ENCODE measurements at regions not wholly inside any gene's neighbourhood (a gene's known extent, or its start where the extent isn't known, plus 50 kb on each side); places are given as distances from the start of the nearest gene placed in this dataset.

DNA sequence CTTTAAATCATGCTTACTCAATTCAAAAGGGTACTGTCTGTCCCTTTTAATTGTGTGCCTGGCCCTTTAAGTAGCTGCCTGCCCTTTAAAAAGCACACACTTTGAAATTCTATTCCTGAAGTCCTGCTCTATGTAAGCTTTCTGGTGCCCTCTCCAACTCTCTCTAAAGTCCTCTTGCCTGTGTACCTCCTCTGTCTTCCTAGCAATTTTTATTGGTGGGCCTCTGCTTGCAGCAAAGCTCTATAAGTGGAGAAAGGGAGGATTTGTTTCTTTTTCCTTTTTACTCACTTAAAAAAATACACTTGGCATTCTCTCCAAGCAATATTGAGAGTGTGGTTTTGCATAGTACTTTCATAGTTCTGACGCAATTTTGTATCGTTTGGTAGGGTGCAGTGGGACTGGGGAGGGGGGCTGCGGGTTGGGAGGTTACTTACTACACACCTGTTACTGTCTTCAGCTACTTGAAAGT lies 135.4 kb downstream of the LMO4 start:
- Histone ChIP-seq H3K4me1 (ENCODE audit: control insufficient read depth in 5 of 5, insufficient read depth in 5 of 5, low read length in 5 of 5) (peaks cover 0 to 5% (median 0%) of the 10 kb centered on the region in 5 donors), H3K27me3 (ENCODE audit: control insufficient read depth in 5 of 5, insufficient read depth in 4 of 5, low read length in 5 of 5) (no peaks in the 10 kb centered on the region), H3K9me3 (ENCODE audit: control insufficient read depth in 5 of 5, low read length in 5 of 5) (peaks cover 0 to 1% (median 0%) of the 10 kb centered on the region in 5 donors), H3K27ac (ENCODE audit: low read depth, low read length) (no peak overlapping the region), H3K4me3 (ENCODE audit: low read depth in 1 of 5, low read length in 5 of 5) (no peak overlapping the region), H3K9ac (ENCODE audit: low read length in 5 of 5) (no peak overlapping the region), H3K36me3 (ENCODE audit: control insufficient read depth in 5 of 5, insufficient read depth in 5 of 5, low read length in 5 of 5) (no peaks in the 10 kb centered on the region)

DNA sequence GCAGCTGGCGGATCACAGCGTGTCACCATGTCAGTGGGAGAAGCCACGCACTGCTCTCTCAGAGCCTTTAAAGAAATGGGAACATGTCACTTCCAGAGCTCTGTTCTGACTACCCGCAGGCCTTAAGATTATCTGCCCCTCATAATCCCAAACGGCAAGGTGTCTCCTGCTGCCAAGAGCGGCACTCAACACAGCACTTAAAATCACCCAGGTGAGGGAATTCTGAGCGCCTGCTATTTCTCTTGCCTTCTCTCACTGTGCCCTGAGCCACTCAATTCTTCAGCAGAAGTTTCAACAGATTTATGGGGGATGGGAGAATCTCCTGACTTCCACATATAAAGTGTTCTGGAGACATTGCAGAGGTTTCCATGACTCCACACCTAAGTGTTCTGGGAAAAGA lies 137.9 kb downstream of the LMO4 start:
- no peak overlapping the region for H3K27ac ChIP-seq (ENCODE audit: low read depth, low read length)
- H3K9ac ChIP-seq (ENCODE audit: low read length in 5 of 5), result no peak overlapping the region
- peaks cover 0 to 5% (median 0%) of the 10 kb centered on the region in 5 donors for H3K4me1 ChIP-seq (ENCODE audit: control insufficient read depth in 5 of 5, insufficient read depth in 5 of 5, low read length in 5 of 5)
- no peaks in the 10 kb centered on the region for H3K36me3 ChIP-seq (ENCODE audit: control insufficient read depth in 5 of 5, insufficient read depth in 5 of 5, low read length in 5 of 5)
- H3K4me3 ChIP-seq (ENCODE audit: low read depth in 1 of 5, low read length in 5 of 5), result no peak overlapping the region
- H3K9me3 ChIP-seq (ENCODE audit: control insufficient read depth in 5 of 5, low read length in 5 of 5), result no peaks in the 10 kb centered on the region
- H3K27me3 ChIP-seq (ENCODE audit: control insufficient read depth in 5 of 5, insufficient read depth in 4 of 5, low read length in 5 of 5), result no peaks in the 10 kb centered on the region

DNA sequence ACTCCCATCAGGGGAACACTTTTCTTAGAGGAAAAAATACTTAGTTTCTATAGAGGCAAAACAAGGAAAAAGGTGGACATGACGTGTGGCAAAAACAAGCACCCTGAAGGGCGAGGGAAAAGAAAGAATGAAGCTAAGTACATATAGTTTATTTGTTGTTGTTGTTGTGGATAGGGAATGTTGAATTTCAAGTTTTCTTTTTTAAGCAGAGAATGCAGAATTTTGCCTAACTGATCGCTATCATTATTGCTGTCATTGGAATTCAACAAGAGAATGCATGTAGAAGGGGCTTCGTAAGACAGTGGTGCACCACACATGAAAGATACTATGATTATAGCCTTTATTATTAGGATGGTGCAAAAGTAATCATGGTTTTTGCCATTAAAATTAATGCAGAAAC lies 144.0 kb downstream of the LMO4 start:
- Histone ChIP-seq H3K4me1 (ENCODE audit: control insufficient read depth in 5 of 5, insufficient read depth in 5 of 5, low read length in 5 of 5) (no peaks in the 10 kb centered on the region), H3K9ac (ENCODE audit: low read length in 5 of 5) (no peak overlapping the region), H3K4me3 (ENCODE audit: low read depth in 1 of 5, low read length in 5 of 5) (no peak overlapping the region), H3K27me3 (ENCODE audit: control insufficient read depth in 5 of 5, insufficient read depth in 4 of 5, low read length in 5 of 5) (no peaks in the 10 kb centered on the region), H3K27ac (ENCODE audit: low read depth, low read length) (no peak overlapping the region), H3K9me3 (ENCODE audit: control insufficient read depth in 5 of 5, low read length in 5 of 5) (no peaks in the 10 kb centered on the region), H3K36me3 (ENCODE audit: control insufficient read depth in 5 of 5, insufficient read depth in 5 of 5, low read length in 5 of 5) (no peaks in the 10 kb centered on the region)

- H3K9ac ChIP-seq (ENCODE audit: low read length in 5 of 5), result no peak overlapping the region
- no peaks in the 10 kb centered on the region for H3K27me3 ChIP-seq (ENCODE audit: control insufficient read depth in 5 of 5, insufficient read depth in 4 of 5, low read length in 5 of 5)
- no peaks in the 10 kb centered on the region for H3K36me3 ChIP-seq (ENCODE audit: control insufficient read depth in 5 of 5, insufficient read depth in 5 of 5, low read length in 5 of 5)
- H3K27ac ChIP-seq (ENCODE audit: low read depth, low read length), result no peak overlapping the region
- no peaks in the 10 kb centered on the region for H3K9me3 ChIP-seq (ENCODE audit: control insufficient read depth in 5 of 5, low read length in 5 of 5)
- H3K4me3 ChIP-seq (ENCODE audit: low read depth in 1 of 5, low read length in 5 of 5), result no peak overlapping the region
- H3K4me1 ChIP-seq (ENCODE audit: control insufficient read depth in 5 of 5, insufficient read depth in 5 of 5, low read length in 5 of 5), result no peaks in the 10 kb centered on the region
Measured at GRCh38 chr1:87473203-87473661, 144.6 kb downstream of the LMO4 start.

DNA sequence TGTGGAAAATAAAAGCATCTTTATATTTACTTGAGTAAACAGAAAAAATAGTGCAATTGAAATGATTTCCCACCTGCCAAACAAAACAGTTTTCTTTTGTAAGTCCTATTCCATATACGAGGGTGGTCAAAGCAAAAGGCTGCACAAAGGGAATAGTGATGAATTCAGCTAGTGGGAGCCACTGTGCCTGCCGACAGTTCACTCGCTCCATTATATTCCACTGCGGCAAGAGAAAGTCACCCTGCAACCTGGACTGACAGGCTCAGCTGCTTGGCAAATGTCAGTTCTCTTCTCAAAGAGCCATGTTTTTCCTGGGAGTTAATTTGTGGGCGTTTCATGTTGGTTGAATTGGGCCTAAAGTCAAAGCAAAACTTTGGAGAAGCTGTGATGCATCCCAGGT lies 145.4 kb downstream of the LMO4 start:
- Histone ChIP-seq H3K9ac (ENCODE audit: low read length in 5 of 5) (no peak overlapping the region), H3K4me3 (ENCODE audit: low read depth in 1 of 5, low read length in 5 of 5) (no peak overlapping the region), H3K27ac (ENCODE audit: low read depth, low read length) (no peak overlapping the region), H3K36me3 (ENCODE audit: control insufficient read depth in 5 of 5, insufficient read depth in 5 of 5, low read length in 5 of 5) (no peaks in the 10 kb centered on the region), H3K27me3 (ENCODE audit: control insufficient read depth in 5 of 5, insufficient read depth in 4 of 5, low read length in 5 of 5) (no peaks in the 10 kb centered on the region), H3K4me1 (ENCODE audit: control insufficient read depth in 5 of 5, insufficient read depth in 5 of 5, low read length in 5 of 5) (no peaks in the 10 kb centered on the region), H3K9me3 (ENCODE audit: control insufficient read depth in 5 of 5, low read length in 5 of 5) (no peaks in the 10 kb centered on the region)

DNA sequence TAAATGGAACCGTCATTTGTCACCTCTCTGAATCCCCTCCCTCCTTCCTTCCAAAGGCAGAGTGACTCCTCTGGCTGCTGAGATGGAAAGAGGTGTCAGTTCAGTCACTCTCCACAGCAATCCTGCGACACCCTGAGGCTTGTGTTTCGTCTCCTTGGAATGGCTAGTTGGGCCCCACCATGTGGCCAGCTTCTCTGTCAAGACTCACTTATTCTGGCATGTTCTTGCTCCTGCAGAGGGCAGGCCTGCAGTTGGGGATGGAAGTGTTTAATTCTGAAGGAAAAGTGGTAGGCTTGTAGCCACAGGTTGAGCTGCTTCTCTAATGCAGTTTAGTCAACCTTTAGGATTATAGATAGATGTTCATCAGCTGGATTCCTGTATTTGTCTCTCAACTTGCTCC lies 149.6 kb downstream of the LMO4 start:
- Histone ChIP-seq H3K4me3 (ENCODE audit: low read depth in 1 of 5, low read length in 5 of 5) (no peak overlapping the region), H3K27ac (ENCODE audit: low read depth, low read length) (no peak overlapping the region), H3K36me3 (ENCODE audit: control insufficient read depth in 5 of 5, insufficient read depth in 5 of 5, low read length in 5 of 5) (no peaks in the 10 kb centered on the region), H3K4me1 (ENCODE audit: control insufficient read depth in 5 of 5, insufficient read depth in 5 of 5, low read length in 5 of 5) (no peaks in the 10 kb centered on the region), H3K9me3 (ENCODE audit: control insufficient read depth in 5 of 5, low read length in 5 of 5) (no peaks in the 10 kb centered on the region), H3K27me3 (ENCODE audit: control insufficient read depth in 5 of 5, insufficient read depth in 4 of 5, low read length in 5 of 5) (no peaks in the 10 kb centered on the region), H3K9ac (ENCODE audit: low read length in 5 of 5) (no peak overlapping the region)

- H3K9ac ChIP-seq (ENCODE audit: low read length in 5 of 5), result no peak overlapping the region
- no peaks in the 10 kb centered on the region for H3K27me3 ChIP-seq (ENCODE audit: control insufficient read depth in 5 of 5, insufficient read depth in 4 of 5, low read length in 5 of 5)
- no peak overlapping the region for H3K27ac ChIP-seq (ENCODE audit: low read depth, low read length)
- no peaks in the 10 kb centered on the region for H3K36me3 ChIP-seq (ENCODE audit: control insufficient read depth in 5 of 5, insufficient read depth in 5 of 5, low read length in 5 of 5)
- H3K4me1 ChIP-seq (ENCODE audit: control insufficient read depth in 5 of 5, insufficient read depth in 5 of 5, low read length in 5 of 5), result peaks cover 0 to 4% (median 0%) of the 10 kb centered on the region in 5 donors
- H3K9me3 ChIP-seq (ENCODE audit: control insufficient read depth in 5 of 5, low read length in 5 of 5), result no peaks in the 10 kb centered on the region
- no peak overlapping the region for H3K4me3 ChIP-seq (ENCODE audit: low read depth in 1 of 5, low read length in 5 of 5)
Measured at GRCh38 chr1:87495147-87495546, 166.5 kb downstream of the LMO4 start.

DNA sequence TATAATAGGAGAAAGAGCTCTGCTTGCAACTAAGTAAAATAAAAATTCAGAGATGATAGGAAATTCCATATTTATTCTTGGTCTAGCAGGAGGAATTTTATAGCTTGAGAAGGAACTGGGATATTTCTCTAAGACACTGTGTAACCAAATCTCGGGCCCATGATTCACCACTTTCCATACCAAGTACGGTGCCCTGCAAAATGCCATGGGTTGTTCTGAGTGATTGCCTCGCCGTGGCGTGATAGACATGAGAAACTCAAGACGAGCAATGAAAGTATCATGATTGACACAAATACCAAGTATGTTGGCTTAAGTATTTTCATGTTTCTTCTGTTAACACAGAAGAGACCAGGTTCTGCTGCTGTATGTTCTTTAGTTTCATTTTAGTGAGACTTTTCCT lies 167.2 kb downstream of the LMO4 start:
- Histone ChIP-seq H3K9me3 (ENCODE audit: control insufficient read depth in 5 of 5, low read length in 5 of 5) (no peaks in the 10 kb centered on the region), H3K27me3 (ENCODE audit: control insufficient read depth in 5 of 5, insufficient read depth in 4 of 5, low read length in 5 of 5) (no peaks in the 10 kb centered on the region), H3K27ac (ENCODE audit: low read depth, low read length) (no peak overlapping the region), H3K36me3 (ENCODE audit: control insufficient read depth in 5 of 5, insufficient read depth in 5 of 5, low read length in 5 of 5) (no peaks in the 10 kb centered on the region), H3K4me3 (ENCODE audit: low read depth in 1 of 5, low read length in 5 of 5) (no peak overlapping the region), H3K9ac (ENCODE audit: low read length in 5 of 5) (no peak overlapping the region), H3K4me1 (ENCODE audit: control insufficient read depth in 5 of 5, insufficient read depth in 5 of 5, low read length in 5 of 5) (peaks cover 0 to 4% (median 0%) of the 10 kb centered on the region in 5 donors)

- H3K9ac ChIP-seq (ENCODE audit: low read length in 5 of 5), result no peak overlapping the region
- no peak overlapping the region for H3K27ac ChIP-seq (ENCODE audit: low read depth, low read length)
- no peak overlapping the region for H3K4me3 ChIP-seq (ENCODE audit: low read depth in 1 of 5, low read length in 5 of 5)
- H3K27me3 ChIP-seq (ENCODE audit: control insufficient read depth in 5 of 5, insufficient read depth in 4 of 5, low read length in 5 of 5), result no peaks in the 10 kb centered on the region
- H3K36me3 ChIP-seq (ENCODE audit: control insufficient read depth in 5 of 5, insufficient read depth in 5 of 5, low read length in 5 of 5), result no peaks in the 10 kb centered on the region
- H3K4me1 ChIP-seq (ENCODE audit: control insufficient read depth in 5 of 5, insufficient read depth in 5 of 5, low read length in 5 of 5), result no peaks in the 10 kb centered on the region
- H3K9me3 ChIP-seq (ENCODE audit: control insufficient read depth in 5 of 5, low read length in 5 of 5), result no peaks in the 10 kb centered on the region
Measured at GRCh38 chr1:87497380-87498203, 168.9 kb downstream of the LMO4 start.

DNA sequence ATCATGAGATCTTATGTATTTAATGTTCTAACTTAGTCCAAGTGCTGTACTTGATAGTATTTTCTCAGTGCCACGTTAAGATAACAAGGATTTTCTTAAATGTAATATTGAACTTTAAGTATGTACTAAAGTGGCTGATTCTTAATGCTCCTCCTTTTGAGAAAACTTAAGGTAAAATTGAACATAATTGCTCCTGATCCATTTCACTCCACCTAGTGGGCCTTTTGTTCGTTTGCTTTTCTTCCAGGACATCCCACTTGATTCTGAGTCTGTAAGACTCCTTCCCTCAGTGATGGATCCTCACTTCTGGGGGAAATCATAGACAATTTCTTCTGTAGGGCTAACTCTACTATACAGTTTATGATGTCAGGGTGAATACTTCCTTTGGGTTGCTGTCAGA lies 173.1 kb downstream of the LMO4 start:
- H3K27ac ChIP-seq (ENCODE audit: low read depth, low read length), result no peak overlapping the region
- H3K4me1 ChIP-seq (ENCODE audit: control insufficient read depth in 5 of 5, insufficient read depth in 5 of 5, low read length in 5 of 5), result no peaks in the 10 kb centered on the region
- H3K9ac ChIP-seq (ENCODE audit: low read length in 5 of 5), result no peak overlapping the region
- no peaks in the 10 kb centered on the region for H3K9me3 ChIP-seq (ENCODE audit: control insufficient read depth in 5 of 5, low read length in 5 of 5)
- H3K36me3 ChIP-seq (ENCODE audit: control insufficient read depth in 5 of 5, insufficient read depth in 5 of 5, low read length in 5 of 5), result no peaks in the 10 kb centered on the region
- no peaks in the 10 kb centered on the region for H3K27me3 ChIP-seq (ENCODE audit: control insufficient read depth in 5 of 5, insufficient read depth in 4 of 5, low read length in 5 of 5)
- no peak overlapping the region for H3K4me3 ChIP-seq (ENCODE audit: low read depth in 1 of 5, low read length in 5 of 5)

Data from subcutaneous abdominal adipose tissue (tissue), 5 donors.